Erythroblast (primary cell): ENCODE measurements at regions not wholly inside any gene's neighbourhood (a gene's known extent, or its start where the extent isn't known, plus 50 kb on each side); places are given as distances from the start of the nearest gene placed in this dataset.

ENCODE experiments used
- DNase-seq, 2 experiments: peaks; one replicate each; lab custom pipeline; 2025; lab: John Stamatoyannopoulos, UW
- GATA1 ChIP-seq: IDR thresholded peaks from 2 replicates; pipeline ENCODE4 v1.6.1; 2011; ENCODE audit warnings: low read depth, mild to moderate bottlenecking, control low read depth, low read length, moderate library complexity
- POLR2A ChIP-seq: IDR thresholded peaks from 2 replicates; pipeline ENCODE4 v1.6.1; 2011; ENCODE audit warnings: mild to moderate bottlenecking, low read length

DNA sequence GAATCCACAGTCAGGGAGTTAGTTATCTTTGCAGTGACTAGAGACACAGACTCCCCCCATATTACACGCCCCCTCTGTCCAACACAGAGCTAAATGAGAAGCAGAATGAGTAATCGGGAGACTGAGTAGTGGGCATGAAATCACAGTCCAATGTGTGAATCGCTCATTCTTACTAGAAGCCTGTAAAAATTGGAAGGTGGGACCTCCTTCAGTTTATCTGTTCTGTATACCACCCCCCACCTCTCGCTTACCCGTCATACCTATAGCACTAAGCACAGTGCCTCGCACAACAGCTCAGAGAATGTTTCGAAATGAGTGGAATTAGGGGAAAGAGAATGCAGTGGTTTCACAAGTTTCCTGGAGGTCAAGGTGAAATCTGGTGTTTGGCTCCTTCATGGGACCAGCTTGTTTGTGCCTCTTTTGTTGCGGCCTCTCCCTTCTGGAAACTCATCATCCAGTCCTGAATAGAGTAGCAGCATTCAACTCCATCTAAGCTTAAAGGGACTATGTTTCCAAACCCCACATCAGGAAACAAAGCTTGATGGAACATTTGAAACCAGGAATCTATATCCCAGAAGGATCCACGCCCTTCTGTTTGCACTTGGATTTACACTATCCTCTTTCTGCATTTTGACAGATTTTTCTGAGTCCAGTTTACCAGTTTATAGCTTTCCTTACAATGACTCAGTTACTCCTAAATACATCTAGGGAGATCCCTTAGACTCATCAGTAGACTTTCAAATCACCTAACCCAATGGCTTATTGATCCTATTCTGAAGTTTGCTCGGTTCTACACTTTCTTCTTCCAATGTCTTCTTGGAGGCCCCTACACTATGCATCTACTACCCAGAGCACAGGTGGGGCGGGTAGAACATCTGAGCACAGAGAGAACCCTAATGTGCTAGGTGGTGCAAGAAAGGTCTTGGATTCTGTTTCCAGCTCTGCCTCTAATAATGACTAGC is 59.2 kb upstream of the PIM1 start:
- TF ChIP-seq GATA1: no peak
- TF ChIP-seq POLR2A: no peak

GRCh38 chr6:37113976-37114375 is 56.0 kb upstream of the PIM1 start:
- no peak for TF ChIP-seq GATA1
- no peak for TF ChIP-seq POLR2A
- DNase-seq: no peak

More for the DNA sequence above, 59.2 kb upstream of the PIM1 start:
- DNase-seq: peak in 1 of 2 experiments; percentile 76

- TF ChIP-seq POLR2A: no peak
- TF ChIP-seq GATA1: no peak
- no peak for DNase-seq
Observed at GRCh38 chr6:37114612-37115011, 55.3 kb upstream of the PIM1 start.

DNA sequence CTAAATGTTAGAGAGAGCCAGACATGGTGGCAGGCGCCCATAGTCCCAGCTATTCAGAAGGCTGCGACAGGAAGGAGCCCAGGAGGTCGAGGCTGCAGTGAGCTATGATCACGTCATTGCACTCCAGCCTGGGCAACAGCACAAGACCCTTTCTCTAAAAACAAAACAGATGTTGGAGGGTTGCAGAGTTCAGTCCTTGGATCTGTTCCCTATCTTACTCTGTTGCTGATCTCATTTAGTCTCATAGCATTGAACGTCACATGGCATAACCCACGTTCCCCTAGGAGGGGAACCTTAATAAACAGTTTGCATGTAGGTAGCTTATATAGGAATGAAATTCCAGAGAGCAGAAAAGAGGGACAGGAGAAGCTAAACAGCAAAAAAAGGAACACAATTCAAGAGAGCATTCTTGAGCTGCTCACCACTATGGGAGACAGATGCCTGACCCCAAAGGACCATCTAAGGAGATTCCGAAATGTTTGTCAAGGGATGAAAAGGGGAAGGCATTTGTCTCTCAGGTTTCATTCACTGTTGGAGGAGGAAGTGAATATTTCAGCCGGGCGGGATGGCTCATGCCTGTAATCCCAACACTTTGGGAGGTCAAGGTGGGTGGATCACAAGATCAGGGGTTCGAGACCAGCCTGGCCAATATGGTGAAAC is 54.6 kb upstream of the PIM1 start:
- no peak for DNase-seq
- TF ChIP-seq POLR2A (no peak), GATA1 (no peak)

DNA sequence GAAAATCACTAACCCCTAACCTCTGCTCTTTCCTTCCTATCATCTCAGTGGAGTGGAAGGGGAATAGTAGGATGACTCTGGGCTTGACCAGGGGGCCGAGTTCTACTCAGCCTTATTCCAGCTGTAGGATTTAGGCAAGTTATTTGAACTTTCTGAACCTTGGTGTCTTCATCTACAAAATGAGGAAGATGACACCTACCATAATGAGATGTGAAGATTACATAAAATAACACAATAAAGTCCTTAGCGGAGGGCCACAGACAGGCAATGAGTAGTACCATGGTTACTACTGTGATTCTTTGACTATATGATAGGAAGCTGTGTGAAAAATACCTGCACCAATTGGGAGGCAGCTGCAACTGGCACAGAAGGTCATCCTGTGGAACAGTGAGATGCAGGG is 53.6 kb upstream of the PIM1 start:
- no peak for TF ChIP-seq POLR2A
- no peak for TF ChIP-seq GATA1
- DNase-seq: no peak

DNA sequence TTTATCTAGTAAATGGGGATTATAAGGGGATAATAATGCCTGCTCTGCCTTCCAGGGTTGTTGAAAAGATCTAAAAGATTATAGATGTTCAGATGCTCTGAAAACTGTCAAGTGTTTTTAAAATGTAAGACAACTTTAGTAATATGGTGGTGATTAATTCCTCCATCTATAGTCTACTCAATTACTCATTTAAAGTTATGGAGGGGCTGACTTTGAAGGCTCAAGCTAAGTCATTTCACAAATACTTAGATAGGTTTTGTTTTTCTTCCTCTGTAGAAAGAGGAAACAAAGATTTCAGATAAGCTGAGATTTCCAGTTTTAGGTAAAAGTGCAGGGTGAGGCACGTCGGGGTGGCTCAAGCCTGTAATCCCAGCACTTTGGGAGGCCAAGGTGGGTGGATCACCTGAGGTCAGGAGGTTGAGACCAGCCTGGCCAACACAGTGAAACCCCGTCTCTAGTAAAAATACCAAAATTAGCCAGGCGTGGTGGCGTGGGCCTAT is 50.5 kb upstream of the PIM1 start:
- no peak for TF ChIP-seq POLR2A
- TF ChIP-seq GATA1: no peak
- DNase-seq: no peak
